ENCODE measurements at regions not wholly inside any gene's neighbourhood (a gene's known extent, or its start where the extent isn't known, plus 50 kb on each side); places are given as distances from the start of the nearest gene placed in this dataset.

DNA sequence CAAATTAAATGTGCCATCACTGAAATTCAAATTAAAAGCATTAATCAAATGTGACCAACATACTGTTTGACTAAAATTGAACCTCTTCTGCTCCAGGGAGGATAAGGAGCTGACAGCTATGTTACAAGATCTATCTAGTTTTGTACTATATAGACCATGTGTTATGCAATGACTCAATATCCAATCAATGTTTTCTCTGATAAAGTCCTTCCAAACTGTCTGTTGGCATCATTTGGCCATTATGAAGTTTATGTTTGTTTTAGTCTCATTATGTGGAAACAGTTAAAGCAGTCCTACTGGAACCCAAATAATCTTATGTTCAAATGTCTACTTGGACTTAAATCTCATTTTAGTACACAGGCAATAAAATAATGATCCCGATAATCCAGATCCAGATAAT is 267.0 kb upstream of the THBS1 start:
- H3K4me3 ChIP-seq (ENCODE audit: low read length): no peak overlapping the region
- no peak for DNase-seq
- no peaks in the 10 kb centered on the region for H3K4me1 ChIP-seq (ENCODE audit: insufficient read depth, low read length)
- ChIA-PET CTCF (interaction anchor here (1.0 kb wide), 1 partner anchor 228 kb away, joined by 3 read pairs; no protein-coding TSS in a partner anchor), POLR2A (no interaction called here)
- Mint-ChIP-seq H3K27me3 (no peaks in the 10 kb centered on the region), H3K9me3 (no peaks in the 10 kb centered on the region), H3K4me3 (no peak overlapping the region), H3K36me3 (ENCODE audit: low read depth) (no peaks in the 10 kb centered on the region), H3K4me1 (ENCODE audit: low read depth) (no peaks in the 10 kb centered on the region), H3K27ac (no peak overlapping the region)
- no peak overlapping the region for H3K27ac ChIP-seq (ENCODE audit: low read depth in 1 of 2, low read length in 2 of 2)
- no peaks in the 10 kb centered on the region for H3K9me3 ChIP-seq (ENCODE audit: control insufficient read depth in 1 of 2, insufficient read depth in 1 of 2, low read length in 2 of 2)
- no peak for ATAC-seq (ENCODE audit: poor library complexity)
- peaks cover 0 to 3% of the 10 kb centered on the region in 2 experiments for H3K27me3 ChIP-seq (ENCODE audit: control insufficient read depth in 1 of 2, insufficient read depth in 2 of 2, low read length in 2 of 2)
- no peaks in the 10 kb centered on the region for H3K36me3 ChIP-seq (ENCODE audit: insufficient read depth, low read length)
- intact Hi-C loops (cut with DNase I, micrococcal nuclease): no loop called here
- TF ChIP-seq, protein P1, sequence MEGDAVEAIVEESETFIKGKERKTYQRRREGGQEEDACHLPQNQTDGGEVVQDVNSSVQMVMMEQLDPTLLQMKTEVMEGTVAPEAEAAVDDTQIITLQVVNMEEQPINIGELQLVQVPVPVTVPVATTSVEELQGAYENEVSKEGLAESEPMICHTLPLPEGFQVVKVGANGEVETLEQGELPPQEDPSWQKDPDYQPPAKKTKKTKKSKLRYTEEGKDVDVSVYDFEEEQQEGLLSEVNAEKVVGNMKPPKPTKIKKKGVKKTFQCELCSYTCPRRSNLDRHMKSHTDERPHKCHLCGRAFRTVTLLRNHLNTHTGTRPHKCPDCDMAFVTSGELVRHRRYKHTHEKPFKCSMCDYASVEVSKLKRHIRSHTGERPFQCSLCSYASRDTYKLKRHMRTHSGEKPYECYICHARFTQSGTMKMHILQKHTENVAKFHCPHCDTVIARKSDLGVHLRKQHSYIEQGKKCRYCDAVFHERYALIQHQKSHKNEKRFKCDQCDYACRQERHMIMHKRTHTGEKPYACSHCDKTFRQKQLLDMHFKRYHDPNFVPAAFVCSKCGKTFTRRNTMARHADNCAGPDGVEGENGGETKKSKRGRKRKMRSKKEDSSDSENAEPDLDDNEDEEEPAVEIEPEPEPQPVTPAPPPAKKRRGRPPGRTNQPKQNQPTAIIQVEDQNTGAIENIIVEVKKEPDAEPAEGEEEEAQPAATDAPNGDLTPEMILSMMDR (IDR thresholded peaks at IDR 0.05): no peak

DNA sequence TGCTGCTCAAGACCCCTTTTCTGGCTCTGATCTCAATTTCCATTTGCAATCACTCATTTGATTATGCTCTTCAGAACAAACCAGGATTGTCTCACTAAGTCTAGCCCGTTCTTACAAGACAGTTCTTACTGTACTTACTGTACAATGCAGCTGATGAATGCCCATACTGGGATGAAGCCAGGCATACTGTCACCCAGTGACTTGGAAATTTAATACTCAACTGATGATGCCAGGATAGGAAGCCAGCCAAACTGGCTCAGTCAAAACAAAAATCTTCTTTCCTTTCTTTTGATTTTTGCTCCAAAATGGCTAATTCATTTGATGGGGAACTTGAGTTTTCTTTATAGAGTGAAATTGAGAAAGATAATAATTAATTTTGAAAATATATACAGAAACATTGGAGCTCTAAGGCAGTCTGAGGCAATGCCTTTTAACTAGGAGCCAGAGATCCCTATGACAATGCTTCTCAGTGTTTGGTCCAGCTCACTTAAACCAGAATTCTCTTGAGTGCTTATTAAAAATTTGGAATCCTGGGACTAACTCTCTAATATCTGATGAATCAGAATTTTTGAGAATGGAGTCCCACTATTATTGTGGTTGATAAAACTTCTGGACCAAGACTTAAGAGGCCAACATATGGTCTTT is 265.6 kb upstream of the THBS1 start:
- Mint-ChIP-seq H3K27ac (no peak overlapping the region), H3K36me3 (ENCODE audit: low read depth) (no peaks in the 10 kb centered on the region), H3K9me3 (peaks cover 4% of the 10 kb centered on the region), H3K27me3 (no peaks in the 10 kb centered on the region), H3K4me1 (ENCODE audit: low read depth) (no peaks in the 10 kb centered on the region), H3K4me3 (no peak overlapping the region)
- Histone ChIP-seq H3K36me3 (ENCODE audit: insufficient read depth, low read length) (no peaks in the 10 kb centered on the region), H3K4me1 (ENCODE audit: insufficient read depth, low read length) (no peaks in the 10 kb centered on the region), H3K27ac (ENCODE audit: low read depth in 1 of 2, low read length in 2 of 2) (no peak overlapping the region), H3K9me3 (ENCODE audit: control insufficient read depth in 1 of 2, insufficient read depth in 1 of 2, low read length in 2 of 2) (no peaks in the 10 kb centered on the region), H3K27me3 (ENCODE audit: control insufficient read depth in 1 of 2, insufficient read depth in 2 of 2, low read length in 2 of 2) (no peaks in the 10 kb centered on the region), H3K4me3 (ENCODE audit: low read length) (no peak overlapping the region)
- ChIA-PET POLR2A (no interaction called here), CTCF (no interaction called here)
- DNase-seq (no peak), ATAC-seq (ENCODE audit: poor library complexity) (no peak)
- intact Hi-C loops (cut with DNase I, micrococcal nuclease): no loop called here
- TF ChIP-seq, protein P1 (IDR thresholded peaks at IDR 0.05): no peak

DNA sequence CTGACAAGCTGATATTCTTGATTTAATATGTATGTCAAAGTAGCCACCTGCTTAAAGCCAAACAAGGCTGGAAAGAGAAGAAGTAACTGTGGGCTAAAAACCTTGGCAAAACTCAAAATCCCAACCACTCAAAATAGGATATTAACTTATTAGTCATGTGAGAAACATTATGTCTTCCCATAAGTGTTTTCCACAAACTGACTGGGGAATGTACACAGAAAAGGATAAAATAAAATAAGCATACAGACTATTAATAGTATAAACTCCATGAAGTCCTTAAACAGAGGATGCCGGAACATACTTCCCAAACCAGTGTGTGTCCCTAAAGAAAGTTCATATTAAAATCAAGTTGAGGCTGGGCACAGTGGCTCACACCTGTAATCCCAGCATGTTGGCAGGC is 263.7 kb upstream of the THBS1 start:
- H3K4me3 ChIP-seq (ENCODE audit: low read length): no peak overlapping the region
- CTCF ChIA-PET: no interaction called here
- no peak overlapping the region for H3K27ac ChIP-seq (ENCODE audit: low read depth in 1 of 2, low read length in 2 of 2)
- H3K36me3 Mint-ChIP-seq (ENCODE audit: low read depth): no peaks in the 10 kb centered on the region
- no peaks in the 10 kb centered on the region for H3K36me3 ChIP-seq (ENCODE audit: insufficient read depth, low read length)
- H3K4me1 Mint-ChIP-seq (ENCODE audit: low read depth): no peaks in the 10 kb centered on the region
- intact Hi-C loops (cut with DNase I, micrococcal nuclease): no loop called here
- peaks cover 0 to 4% of the 10 kb centered on the region in 2 experiments for H3K9me3 ChIP-seq (ENCODE audit: control insufficient read depth in 1 of 2, insufficient read depth in 1 of 2, low read length in 2 of 2)
- peaks cover 9% of the 10 kb centered on the region for H3K9me3 Mint-ChIP-seq
- H3K27me3 ChIP-seq (ENCODE audit: control insufficient read depth in 1 of 2, insufficient read depth in 2 of 2, low read length in 2 of 2): no peaks in the 10 kb centered on the region
- H3K27me3 Mint-ChIP-seq: no peaks in the 10 kb centered on the region
- H3K4me3 Mint-ChIP-seq: no peak overlapping the region
- no peak for ATAC-seq (ENCODE audit: poor library complexity)
- H3K27ac Mint-ChIP-seq: no peak overlapping the region
- no peaks in the 10 kb centered on the region for H3K4me1 ChIP-seq (ENCODE audit: insufficient read depth, low read length)
- DNase-seq: no peak
- TF ChIP-seq, protein P1 (IDR thresholded peaks at IDR 0.05): no peak
- POLR2A ChIA-PET: no interaction called here

Measured in CD4-positive, alpha-beta T cell (primary cell).